ENCODE measurements at regions not wholly inside any gene's neighbourhood (a gene's known extent, or its start where the extent isn't known, plus 50 kb on each side); places are given as distances from the start of the nearest gene placed in this dataset.

GRCh38 chr3:40613306-40613705 is 88.5 kb downstream of the ZNF621 start:
- no peak overlapping the region for H3K4me3 ChIP-seq (ENCODE audit: low read depth, low read length)
- DNase-seq (ENCODE audit: low read depth) = no peak
- TF ChIP-seq CTCF (conservative IDR thresholded peaks at IDR 0.05; ENCODE audit: low read depth, low read length) = no peak

- TF ChIP-seq CTCF (conservative IDR thresholded peaks at IDR 0.05; ENCODE audit: low read depth, low read length) = no peak
- H3K4me3 ChIP-seq (ENCODE audit: low read depth, low read length) = peak overlapping the region; percentile 11
- DNase-seq (ENCODE audit: low read depth) = peak; percentile 5
Measured at GRCh38 chr3:40615110-40615915, 90.6 kb downstream of the ZNF621 start.

- TF ChIP-seq CTCF (conservative IDR thresholded peaks at IDR 0.05; ENCODE audit: low read depth, low read length) = no peak
- H3K4me3 ChIP-seq (ENCODE audit: low read depth, low read length) = no peak overlapping the region
- DNase-seq (ENCODE audit: low read depth) = no peak
Measured at GRCh38 chr3:40615918-40616819, 91.4 kb downstream of the ZNF621 start.

GRCh38 chr3:40617084-40617483 is 92.3 kb downstream of the ZNF621 start:
- DNase-seq (ENCODE audit: low read depth) = no peak
- TF ChIP-seq CTCF (conservative IDR thresholded peaks at IDR 0.05; ENCODE audit: low read depth, low read length) = no peak
- no peak overlapping the region for H3K4me3 ChIP-seq (ENCODE audit: low read depth, low read length)

GRCh38 chr3:40618158-40618557 is 93.4 kb downstream of the ZNF621 start:
- no peak for TF ChIP-seq CTCF (conservative IDR thresholded peaks at IDR 0.05; ENCODE audit: low read depth, low read length)
- no peak overlapping the region for H3K4me3 ChIP-seq (ENCODE audit: low read depth, low read length)
- DNase-seq (ENCODE audit: low read depth) = no peak

GRCh38 chr3:40620151-40620550 is 95.4 kb downstream of the ZNF621 start:
- TF ChIP-seq CTCF (conservative IDR thresholded peaks at IDR 0.05; ENCODE audit: low read depth, low read length) = no peak
- no peak for DNase-seq (ENCODE audit: low read depth)

More at GRCh38 chr3:40620151-40620550, 95.4 kb downstream of the ZNF621 start:
- no peak overlapping the region for H3K4me3 ChIP-seq (ENCODE audit: low read depth, low read length)

Measured in choroid plexus epithelial cell (primary cell).